HG03460 (cell line): ENCODE measurements at regions not wholly inside any gene's neighbourhood (a gene's known extent, or its start where the extent isn't known, plus 50 kb on each side); places are given as distances from the start of the nearest gene placed in this dataset.

Source experiments
- ATAC-seq: cut with Tn5 transposase; IDR thresholded peaks from one replicate; pipeline ENCODE4 v1.9.1; 2021; ENCODE audit not compliant: unreplicated experiment

DNA sequence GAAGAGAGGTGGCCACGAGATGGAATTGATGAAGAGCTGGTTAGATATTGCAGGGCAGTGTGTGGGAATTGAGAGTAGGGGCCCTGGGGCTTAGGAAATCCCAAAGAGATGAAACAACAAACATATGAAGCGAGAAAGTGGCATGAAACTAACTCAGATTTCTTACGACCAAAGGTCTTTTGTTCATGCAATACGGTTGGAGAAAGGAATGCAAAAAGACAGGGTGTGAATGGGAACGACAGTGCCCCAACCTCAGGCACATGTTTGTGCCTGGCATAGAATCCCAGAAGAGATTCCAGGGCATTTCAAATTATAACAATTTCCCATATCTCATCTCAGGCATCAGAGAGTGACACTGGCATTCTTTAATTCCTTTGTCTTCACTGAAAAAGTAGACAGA is 199.2 kb downstream of the ACTL7B start:
- no peak for ATAC-seq

DNA sequence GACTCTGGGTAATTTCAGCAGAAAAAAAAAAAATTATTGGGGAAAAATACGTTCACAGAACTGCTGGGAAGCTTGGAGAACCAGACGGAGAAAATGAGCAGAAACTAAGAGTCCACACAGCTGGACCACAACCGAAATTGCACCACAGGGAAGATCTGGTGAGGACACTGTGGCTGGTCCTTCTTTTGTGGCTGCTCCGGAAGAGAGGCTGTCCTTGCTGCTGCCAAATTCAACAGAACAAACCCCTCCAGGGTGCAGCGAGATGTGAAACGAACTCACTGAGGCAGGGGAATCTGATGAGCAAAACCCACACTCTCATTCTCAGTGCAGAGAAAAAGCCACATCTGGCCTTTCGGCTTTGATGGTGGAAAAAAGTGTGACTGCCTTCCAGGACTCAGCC is 200.0 kb downstream of the ACTL7B start:
- no peak for ATAC-seq

DNA sequence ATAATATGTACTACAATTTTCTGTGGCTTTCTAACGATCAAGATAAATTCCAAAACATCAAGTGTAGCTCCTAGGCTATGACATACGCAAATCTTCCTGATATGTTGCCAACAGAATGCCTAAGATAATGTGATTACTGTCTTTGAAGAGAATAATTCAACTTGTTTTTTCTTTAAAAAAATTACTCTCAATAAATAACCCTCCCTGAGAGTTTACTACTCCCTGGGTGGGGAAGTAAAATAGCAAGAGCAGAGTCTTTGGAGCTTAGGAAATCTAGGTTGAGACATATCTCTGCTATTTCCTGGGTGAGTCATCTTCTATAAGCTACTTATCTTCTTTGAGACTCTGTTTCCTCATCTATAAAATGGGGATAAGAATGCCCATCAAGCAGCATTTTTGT is 201.2 kb downstream of the ACTL7B start:
- ATAC-seq: no peak

DNA sequence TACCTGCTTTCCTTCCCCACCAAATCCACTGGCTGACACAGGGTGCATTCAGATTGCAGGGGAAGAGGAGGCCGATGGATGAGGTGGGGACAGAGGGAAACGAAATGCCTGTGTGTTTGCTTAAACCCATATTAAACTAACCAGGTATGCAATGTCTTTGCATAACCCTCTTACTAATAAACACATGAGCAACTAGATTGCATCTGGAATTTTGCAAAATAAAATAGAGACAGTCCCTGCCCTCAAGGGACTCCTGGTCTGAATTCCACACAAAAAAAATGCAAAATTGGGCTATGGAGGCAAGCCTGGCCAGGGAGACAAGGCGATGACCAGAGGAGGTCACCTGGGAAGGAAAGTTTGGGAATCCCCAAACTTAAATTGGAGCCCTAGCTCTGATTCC is 202.9 kb downstream of the ACTL7B start:
- ATAC-seq: no peak

DNA sequence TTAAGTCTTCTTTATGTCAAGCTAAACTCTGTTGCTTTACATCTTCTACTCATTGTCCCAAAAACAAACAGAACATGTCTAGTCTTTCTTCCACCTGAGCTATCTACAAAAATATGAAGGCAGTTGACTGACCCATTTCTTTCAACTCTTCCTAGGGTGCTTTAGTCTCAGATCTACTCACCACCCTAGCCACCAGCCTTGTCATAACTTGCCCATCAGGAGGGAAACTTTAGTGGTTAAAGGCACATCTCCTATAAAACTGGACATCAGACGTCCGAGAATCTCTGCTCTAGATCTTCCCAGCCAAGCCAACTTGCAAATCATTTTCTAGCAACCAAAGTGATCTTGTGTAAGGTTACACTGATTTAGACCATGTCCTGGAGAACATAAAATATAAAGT is 205.0 kb downstream of the ACTL7B start:
- no peak for ATAC-seq

DNA sequence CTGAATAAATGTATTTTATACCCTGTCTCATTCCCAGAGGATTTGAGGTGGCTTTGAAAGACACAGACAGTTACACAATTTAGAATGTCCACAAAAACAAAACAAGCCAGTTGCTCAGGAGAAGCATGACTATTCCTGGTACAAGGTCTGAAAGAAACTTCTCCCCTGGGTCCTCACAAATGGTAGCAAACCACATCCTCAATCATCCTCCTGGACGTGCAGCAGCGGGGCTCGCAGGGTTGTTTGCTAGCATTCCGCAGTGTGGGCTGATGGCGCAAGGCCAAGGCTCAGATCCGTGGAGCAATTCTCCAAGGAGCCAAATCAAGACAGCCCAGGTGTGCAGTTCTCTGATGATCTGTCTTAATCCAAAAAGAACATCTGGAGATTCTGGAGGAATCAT is 210.3 kb downstream of the ACTL7B start:
- ATAC-seq: no peak

DNA sequence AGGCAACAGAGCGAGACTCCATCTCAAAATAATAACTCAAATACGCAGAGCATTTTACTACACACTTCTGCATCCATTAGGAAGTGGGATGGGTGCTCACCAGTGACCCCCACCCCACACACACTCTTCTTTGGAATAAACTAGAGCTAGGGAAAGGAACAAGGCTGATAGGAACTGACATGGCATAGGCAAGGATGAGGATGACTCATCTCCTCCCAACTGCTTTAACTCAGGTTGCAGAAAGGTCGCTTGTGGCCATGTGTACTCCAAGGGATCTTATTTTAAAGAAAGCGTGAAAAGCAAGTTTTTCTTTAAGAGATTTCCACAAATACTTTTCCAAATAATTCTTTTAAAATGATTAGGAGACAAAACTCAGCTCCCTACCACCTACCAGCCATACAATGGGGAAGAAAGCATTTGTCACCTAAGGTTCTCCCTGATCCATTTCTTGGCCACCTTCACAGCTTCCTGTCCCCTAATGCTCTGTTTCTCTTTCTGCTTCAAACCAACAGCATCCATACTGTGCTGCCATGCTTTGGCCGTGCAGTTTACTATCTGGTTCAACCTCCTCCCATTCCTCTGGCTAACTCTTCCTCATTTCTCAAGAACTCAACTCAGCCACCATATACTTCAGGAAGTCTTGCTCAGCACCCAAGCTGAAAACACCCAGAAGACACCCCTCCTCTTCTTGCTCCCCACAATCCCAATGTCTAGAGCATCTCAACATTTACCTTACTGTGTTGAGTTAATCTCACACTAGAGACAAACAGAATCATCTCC is 211.9 kb downstream of the ACTL7B start:
- ATAC-seq: no peak

DNA sequence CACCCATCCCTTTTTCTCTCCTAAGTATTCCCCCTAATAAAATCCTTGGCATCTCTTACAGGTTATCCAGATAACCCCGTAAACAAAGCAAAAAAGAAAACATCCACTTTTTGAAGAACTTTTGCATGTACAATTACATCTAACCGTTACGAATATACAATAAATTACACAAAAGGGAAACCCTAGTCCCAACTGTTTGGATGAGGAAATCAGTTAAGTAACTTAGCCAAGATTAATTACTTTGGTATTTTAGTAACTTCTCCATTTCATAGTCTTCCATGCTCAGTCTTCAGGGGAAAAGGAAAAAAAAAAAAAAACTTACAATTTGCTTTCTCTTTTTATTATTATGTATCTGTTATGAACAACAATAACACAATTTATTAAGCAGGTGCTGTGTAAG is 212.9 kb downstream of the ACTL7B start:
- no peak for ATAC-seq

DNA sequence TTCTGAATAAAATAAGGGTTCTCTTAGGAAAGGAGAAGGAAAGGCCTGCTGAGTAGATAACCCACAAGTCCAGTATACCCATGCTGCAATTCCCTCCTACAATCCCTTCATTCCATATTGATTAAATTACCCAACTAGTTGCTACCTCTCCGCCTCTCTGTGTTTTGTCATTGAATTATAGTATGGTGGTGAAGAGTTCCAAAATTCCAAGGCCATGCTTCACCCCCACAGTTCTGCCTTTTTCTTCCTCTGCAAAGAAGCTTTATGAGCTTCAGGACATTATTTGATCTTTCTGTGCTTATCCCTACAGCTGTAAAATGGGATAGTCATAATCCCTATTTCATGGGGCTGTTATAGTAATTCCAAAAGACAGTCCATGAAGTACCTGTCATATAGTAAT is 215.6 kb downstream of the ACTL7B start:
- ATAC-seq: no peak

DNA sequence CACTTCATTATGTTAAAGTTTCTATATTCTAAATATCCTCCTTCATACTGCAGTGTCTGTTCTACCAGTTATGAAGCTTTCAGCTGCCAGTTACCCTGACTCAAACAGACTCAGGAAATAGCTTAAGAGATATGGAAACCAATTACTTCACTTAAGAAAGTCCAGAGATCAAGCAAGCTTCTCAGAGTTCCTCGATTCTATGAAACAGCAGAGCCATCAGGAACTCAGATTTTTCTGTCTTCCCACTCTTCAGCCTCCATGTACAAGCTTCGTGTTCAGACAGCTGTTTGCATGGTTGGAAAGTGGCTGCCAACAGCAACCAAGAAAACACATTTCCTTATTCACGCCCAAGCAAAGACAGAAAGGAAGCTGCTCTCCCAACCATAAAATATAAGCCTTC is 216.1 kb downstream of the ACTL7B start:
- ATAC-seq: no peak

DNA sequence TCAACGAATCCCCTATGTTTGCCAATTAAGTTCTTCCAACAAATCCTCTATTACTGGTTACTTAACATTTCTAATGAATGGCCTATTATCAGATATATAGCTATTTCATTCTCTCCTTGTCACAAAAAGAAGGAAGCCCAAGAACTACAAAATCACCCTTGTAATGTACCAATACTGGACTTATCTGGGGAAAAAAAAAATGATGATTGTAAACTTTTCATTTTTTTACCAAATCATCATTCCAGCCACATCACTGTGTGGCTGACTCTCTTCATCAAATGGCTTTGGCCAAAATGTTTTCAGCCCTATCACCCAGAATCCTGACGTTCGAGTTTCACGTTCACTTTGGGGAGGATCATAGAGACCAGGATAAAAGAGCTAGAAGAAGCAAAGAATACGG is 216.7 kb downstream of the ACTL7B start:
- ATAC-seq: no peak

DNA sequence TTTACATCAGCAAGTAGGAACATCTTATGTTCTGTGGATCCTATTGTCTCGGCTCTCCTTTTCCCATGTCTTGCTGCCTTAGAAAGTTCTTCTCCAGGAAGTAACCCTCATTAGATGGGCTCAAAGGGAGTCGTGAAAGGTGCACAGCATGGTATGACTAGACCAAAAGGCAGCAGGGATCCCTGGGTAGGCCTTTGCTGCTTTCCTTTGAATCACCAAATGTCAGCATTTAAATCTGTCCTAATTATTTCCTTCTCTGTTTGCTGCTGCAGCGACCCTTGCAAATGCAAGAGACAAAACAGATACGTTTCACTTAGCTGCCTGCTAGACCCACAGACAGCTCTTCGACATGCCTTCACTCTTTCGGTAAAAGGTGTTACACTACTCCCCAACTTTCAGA is 218.4 kb downstream of the ACTL7B start:
- no peak for ATAC-seq

DNA sequence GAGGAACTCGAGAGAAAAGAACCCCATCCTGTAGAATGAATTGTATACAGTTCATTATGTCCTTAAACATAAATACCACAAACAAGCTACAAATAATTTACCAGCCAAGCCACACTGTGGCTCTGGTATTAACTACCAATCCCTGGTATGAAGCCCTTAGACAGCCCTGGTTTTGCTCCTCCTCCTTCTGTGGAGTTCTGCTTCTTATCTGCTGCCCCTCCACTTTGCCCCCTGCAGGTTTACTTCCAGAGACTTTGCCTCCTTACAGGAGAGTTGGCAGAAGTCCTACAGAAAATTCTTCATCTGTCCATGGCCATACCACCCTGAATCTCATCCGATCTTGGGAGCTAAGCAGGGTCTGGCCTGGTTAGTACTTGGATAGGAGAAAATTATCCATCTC is 219.8 kb downstream of the ACTL7B start:
- no peak for ATAC-seq

DNA sequence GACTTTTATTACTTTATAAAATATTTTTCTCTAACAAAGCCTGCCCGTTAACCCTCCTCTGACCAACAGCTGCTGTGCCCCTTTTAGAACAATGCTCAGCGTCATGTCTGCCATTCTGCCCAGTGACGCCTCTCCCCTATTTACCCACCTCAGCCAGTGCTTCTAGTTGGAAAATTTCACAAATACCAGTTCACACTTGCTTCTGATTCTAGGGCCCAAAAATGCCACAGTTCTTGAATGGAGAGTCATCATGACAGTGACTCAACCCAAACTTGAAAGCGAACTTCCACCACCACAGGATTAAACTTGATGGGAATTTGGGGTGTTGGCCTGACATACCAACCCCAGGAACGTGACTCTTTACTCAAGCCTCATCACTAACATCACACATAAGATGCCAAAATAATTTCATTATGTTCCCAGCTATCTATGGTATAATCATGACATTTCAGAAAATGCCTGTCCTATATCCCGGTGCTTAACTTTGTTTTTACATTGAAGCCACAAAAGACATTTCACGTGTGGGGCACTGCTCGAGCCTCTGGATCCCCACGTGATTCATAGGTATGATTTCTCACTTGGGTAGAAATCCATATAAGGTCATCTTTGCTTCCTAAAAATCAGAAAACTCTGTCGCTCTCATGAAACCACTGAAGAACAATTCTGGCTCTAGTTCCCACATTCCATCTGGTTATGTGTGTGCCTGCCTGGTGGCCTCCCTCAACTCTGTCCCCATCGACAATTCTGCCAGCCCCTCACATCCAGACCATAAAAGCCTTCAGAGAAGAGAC is 220.9 kb downstream of the ACTL7B start:
- no peak for ATAC-seq

DNA sequence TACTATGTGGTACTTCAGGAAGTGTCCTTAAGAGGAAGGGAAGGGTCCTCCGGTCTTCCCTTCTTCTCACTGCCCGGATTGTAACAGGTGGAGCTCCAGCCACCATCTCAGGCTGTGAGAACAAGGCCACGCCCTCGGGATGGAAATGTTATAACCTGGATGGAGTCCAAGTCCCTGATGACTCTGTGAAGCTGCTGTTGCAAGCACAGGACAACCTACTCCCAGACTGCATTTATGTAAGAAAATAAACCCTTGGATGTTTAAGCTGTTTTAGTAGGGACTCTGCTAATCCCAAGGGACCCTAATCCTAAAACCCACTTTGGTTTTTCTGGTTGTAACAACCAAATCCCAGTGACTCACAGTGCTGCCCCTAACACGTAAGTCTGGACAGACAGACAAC is 221.6 kb downstream of the ACTL7B start:
- no peak for ATAC-seq

DNA sequence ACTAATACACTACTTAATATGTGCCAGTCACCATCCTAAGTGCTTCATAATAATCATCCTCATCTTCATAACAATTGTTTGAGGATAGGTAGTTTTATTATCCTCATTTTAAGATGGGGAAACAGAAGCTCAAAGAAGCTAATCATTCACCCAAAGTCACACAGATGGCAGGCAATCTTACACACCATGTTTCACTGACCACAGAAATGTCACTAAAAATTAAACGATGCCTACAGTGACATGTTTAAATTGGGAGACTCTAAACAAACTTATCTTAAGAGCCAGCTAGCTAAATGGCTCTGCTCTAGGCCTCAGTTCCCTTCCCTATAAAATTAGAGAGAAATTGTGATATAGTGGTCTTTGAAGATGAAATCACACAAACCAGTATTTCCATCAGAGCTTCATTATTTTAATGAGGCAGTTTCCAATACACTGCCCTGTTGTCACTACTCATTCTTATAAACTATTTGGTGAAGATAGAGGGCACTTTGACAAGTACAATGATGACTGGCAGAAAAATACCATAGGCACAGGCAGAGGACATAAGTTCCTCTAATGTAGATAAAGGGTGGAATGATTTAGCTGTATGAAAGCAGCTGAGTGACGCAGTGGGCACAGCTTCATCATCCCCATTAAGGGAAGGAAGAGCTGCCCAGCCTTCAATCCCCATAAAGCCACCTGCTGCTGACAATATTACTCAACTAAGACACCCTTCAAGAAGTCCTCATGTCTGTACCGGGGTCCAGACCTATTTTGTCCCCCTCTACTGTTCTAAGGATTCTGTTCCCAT is 224.1 kb downstream of the ACTL7B start:
- ATAC-seq: no peak

DNA sequence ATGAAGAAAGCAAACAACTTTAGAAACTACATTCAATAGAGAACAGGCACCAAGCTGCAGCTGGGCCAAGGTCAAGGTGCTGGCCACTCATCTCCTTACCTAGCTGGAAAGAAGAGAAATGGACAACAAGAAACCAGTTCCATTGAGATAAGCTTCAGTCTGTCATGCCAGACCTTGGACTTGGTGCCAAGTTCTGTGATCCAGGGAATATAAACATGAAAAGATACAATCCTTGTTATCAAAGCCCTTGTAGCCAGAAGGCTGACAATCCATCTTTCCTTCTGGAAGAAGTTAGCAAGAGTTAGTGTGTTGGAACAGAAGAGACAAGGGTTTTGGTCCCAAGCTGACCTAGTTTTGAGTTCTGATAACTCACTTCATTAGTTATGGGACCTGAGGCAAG is 227.5 kb downstream of the ACTL7B start:
- no peak for ATAC-seq

DNA sequence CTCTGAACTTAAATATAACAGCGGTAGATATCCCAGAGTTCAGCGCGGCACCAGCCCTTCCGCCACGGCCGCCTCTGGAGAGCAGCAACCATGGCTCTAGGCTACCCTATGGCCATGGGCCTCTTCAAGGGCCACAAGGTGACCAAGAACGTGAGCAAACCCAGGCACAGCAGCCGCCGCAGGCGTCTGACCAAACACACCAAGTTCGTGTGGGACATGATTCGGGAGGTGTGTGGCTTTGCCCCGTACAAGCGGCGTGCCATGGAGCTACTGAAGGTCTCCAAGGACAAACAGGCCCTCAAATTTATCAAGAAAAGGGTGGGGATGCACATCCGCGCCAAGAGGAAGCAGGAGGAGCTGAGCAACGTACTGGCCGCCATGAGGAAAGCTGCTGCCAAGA is 229.0 kb downstream of the ACTL7B start:
- no peak for ATAC-seq

DNA sequence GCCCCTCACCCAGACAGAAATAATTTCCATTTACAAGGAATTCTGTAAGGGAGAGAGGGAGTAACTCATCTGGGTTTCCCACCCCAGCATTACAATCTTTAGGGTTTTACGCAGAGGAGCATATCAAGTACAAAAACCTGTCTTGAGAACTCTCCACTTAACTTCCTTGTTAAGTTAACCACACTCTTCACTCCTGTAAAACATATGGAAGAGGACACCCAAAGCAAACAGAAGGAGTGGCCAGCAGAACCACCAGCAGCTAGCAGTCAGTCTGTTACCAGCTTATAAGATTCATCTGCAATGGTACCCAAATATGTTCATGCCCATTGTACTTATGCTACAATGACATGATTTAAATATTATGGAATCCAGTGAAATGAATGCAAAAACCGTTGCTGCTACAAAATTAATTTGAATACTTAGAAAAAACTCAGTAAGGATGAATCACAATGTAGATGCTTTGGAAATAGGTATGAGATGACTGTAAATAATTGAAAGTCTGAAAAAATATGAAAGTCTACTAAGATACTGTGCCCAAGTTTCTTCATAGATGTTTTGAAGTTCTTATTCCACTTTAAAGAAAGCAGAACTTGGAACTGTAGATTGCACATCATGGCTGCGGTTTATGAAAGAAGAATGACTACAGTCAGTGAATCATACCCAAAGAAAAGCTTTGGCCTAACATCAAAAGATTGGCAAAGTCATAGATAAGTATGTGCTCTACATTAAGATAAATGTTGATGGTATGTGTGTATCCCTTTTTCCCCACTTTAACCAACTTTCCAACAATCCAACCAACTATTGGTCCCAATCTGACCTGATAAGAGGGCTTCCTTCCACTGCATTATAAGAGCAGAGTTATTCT is 233.6 kb downstream of the ACTL7B start:
- no peak for ATAC-seq

DNA sequence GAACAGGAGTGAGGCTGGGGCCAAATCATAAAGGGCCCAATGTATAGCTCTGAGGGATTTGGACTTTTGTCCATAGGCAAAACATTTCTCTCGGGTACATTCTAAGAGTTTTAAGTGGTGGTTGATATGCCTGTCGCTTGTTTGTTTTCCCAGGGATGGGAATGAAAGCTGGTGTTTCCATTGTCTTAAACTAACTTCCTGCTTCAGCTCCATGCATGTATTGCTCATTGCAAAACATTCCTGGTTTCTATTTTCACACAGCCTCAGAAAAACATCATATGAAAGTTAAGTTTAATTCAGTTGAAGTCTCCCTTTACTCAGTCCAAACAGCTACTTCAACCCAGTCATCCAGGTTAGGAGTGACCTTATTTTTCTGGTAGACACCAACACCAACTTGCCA is 235.0 kb downstream of the ACTL7B start:
- ATAC-seq: no peak
